Smooth muscle cell (in vitro differentiated cells): ENCODE measurements at regions not wholly inside any gene's neighbourhood (a gene's known extent, or its start where the extent isn't known, plus 50 kb on each side); places are given as distances from the start of the nearest gene placed in this dataset.

ENCODE experiments used
- DNase-seq: peaks from one replicate; lab custom pipeline; 2025; ENCODE audit not compliant: unreplicated experiment; lab: John Stamatoyannopoulos, UW
- H2AFZ ChIP-seq: fragments of 200-600 bp; sonication (generic); 2 replicates; pipeline ENCODE4 v1.6.0; 2016; ENCODE audit warnings: antibody characterized with exemption, low read depth, mild to moderate bottlenecking
- H3F3A ChIP-seq: fragments of 200-600 bp; sonication (generic); 2 replicates; pipeline ENCODE4 v1.6.0; 2017; ENCODE audit warnings: antibody characterized with exemption, low read depth
- H3K27ac ChIP-seq: fragments of 200-600 bp; sonication (generic); 2 replicates; pipeline ENCODE4 v1.5.1; 2016; ENCODE audit warnings: low read depth, mild to moderate bottlenecking
- H3K27me3 ChIP-seq: fragments of 200-600 bp; sonication (generic); 2 replicates; pipeline ENCODE4 v1.6.1; 2016; ENCODE audit warnings: low read depth, mild to moderate bottlenecking
- H3K36me3 ChIP-seq: fragments of 200-600 bp; sonication (generic); 2 replicates; pipeline ENCODE4 v1.5.1; 2016; ENCODE audit warnings: low read depth
- H3K4me1 ChIP-seq: fragments of 200-600 bp; sonication (generic); 2 replicates; pipeline ENCODE4 v1.5.1; 2016; ENCODE audit warnings: low read depth
- H3K4me2 ChIP-seq: fragments of 200-600 bp; sonication (generic); 2 replicates; pipeline ENCODE4 v1.6.0; 2016; ENCODE audit warnings: mild to moderate bottlenecking
- H3K4me3 ChIP-seq: fragments of 200-600 bp; sonication (generic); 2 replicates; pipeline ENCODE4 v1.5.1; 2016; ENCODE audit warnings: mild to moderate bottlenecking
- H3K79me2 ChIP-seq: fragments of 200-600 bp; sonication (generic); 2 replicates; pipeline ENCODE4 v1.6.0; 2016; ENCODE audit warnings: low read depth, mild to moderate bottlenecking
- H3K9ac ChIP-seq: fragments of 200-600 bp; sonication (generic); 2 replicates; pipeline ENCODE4 v1.6.0; 2016; ENCODE audit warnings: low read depth
- H3K9me3 ChIP-seq: fragments of 200-600 bp; sonication (generic); replicated peaks from 2 replicates; pipeline ENCODE4 v1.5.1; 2016; ENCODE audit warnings: low read depth
- H4K20me1 ChIP-seq: fragments of 200-600 bp; sonication (generic); 2 replicates; pipeline ENCODE4 v1.6.0; 2016; ENCODE audit warnings: low read depth
- CTCF ChIP-seq: fragments of 200-600 bp; sonication (generic); IDR thresholded peaks from 2 replicates; pipeline ENCODE4 v1.5.1; 2017; ENCODE audit warnings: borderline replicate concordance, mild to moderate bottlenecking, antibody characterized with exemption; ENCODE audit not compliant: insufficient read depth, poor library complexity, severe bottlenecking
- WGBS: methylation state at CpG from one replicate; pipeline ENCODE4 v1.1.7; 2016; ENCODE audit warnings: low lambda C conversion rate; 5-methylcytosine and 5-hydroxymethylcytosine counted together

GRCh38 chr1:82542766-82543165 lies 742.0 kb downstream of the ADGRL2 start:
- H3K4me2 ChIP-seq, result no peak overlapping the region
- H3K27ac ChIP-seq, result no peak overlapping the region
- H3K9ac ChIP-seq, result no peak overlapping the region
- no peak overlapping the region for H2AFZ ChIP-seq
- no peak for TF ChIP-seq CTCF
- no peaks in the 10 kb centered on the region for H4K20me1 ChIP-seq
- DNase-seq, result no peak
- H3K79me2 ChIP-seq, result no peaks in the 10 kb centered on the region
- H3F3A ChIP-seq, result no peaks in the 10 kb centered on the region
- no peak overlapping the region for H3K4me3 ChIP-seq
- H3K27me3 ChIP-seq, result no peaks in the 10 kb centered on the region
- H3K36me3 ChIP-seq, result peaks cover 5% of the 10 kb centered on the region
- H3K4me1 ChIP-seq, result no peaks in the 10 kb centered on the region
- peaks cover 4% of the 10 kb centered on the region for H3K9me3 ChIP-seq

- H3F3A ChIP-seq, result no peaks in the 10 kb centered on the region
Measured at GRCh38 chr1:82542141-82542540, 741.4 kb downstream of the ADGRL2 start.

GRCh38 chr1:82540006-82540405 lies 739.3 kb downstream of the ADGRL2 start:
- no peak for DNase-seq
- H3K9ac ChIP-seq, result no peak overlapping the region
- no peak overlapping the region for H3K4me2 ChIP-seq
- peaks cover 4% of the 10 kb centered on the region for H3K9me3 ChIP-seq
- no peak overlapping the region for H3K4me3 ChIP-seq
- H3K4me1 ChIP-seq, result no peaks in the 10 kb centered on the region
- 87% methylated on average over 2 of the region's 2 CpGs for WGBS
- H3F3A ChIP-seq, result no peaks in the 10 kb centered on the region
- H3K27ac ChIP-seq, result no peak overlapping the region
- no peak for TF ChIP-seq CTCF
- H2AFZ ChIP-seq, result no peak overlapping the region
- H4K20me1 ChIP-seq, result no peaks in the 10 kb centered on the region
- H3K27me3 ChIP-seq, result no peaks in the 10 kb centered on the region
- H3K79me2 ChIP-seq, result no peaks in the 10 kb centered on the region
- H3K36me3 ChIP-seq, result peaks cover 5% of the 10 kb centered on the region

More at GRCh38 chr1:82542141-82542540, 741.4 kb downstream of the ADGRL2 start:
- WGBS, result 95% methylated on average over 4 of the region's 4 CpGs
- peaks cover 5% of the 10 kb centered on the region for H3K36me3 ChIP-seq
- no peaks in the 10 kb centered on the region for H3K4me1 ChIP-seq
- no peak for DNase-seq
- peaks cover 4% of the 10 kb centered on the region for H3K9me3 ChIP-seq
- no peak overlapping the region for H3K4me3 ChIP-seq
- H3K27me3 ChIP-seq, result no peaks in the 10 kb centered on the region
- no peaks in the 10 kb centered on the region for H4K20me1 ChIP-seq
- no peak overlapping the region for H2AFZ ChIP-seq
- no peaks in the 10 kb centered on the region for H3K79me2 ChIP-seq
- H3K4me2 ChIP-seq, result no peak overlapping the region
- TF ChIP-seq CTCF, result no peak
- no peak overlapping the region for H3K9ac ChIP-seq
- no peak overlapping the region for H3K27ac ChIP-seq

- DNase-seq, result no peak
- H2AFZ ChIP-seq, result no peak overlapping the region
- no peaks in the 10 kb centered on the region for H3K9me3 ChIP-seq
- H3K79me2 ChIP-seq, result no peaks in the 10 kb centered on the region
- no peak overlapping the region for H3K9ac ChIP-seq
- no peaks in the 10 kb centered on the region for H3K36me3 ChIP-seq
- H3K4me2 ChIP-seq, result no peak overlapping the region
- no peaks in the 10 kb centered on the region for H3K4me1 ChIP-seq
- no peaks in the 10 kb centered on the region for H4K20me1 ChIP-seq
- TF ChIP-seq CTCF, result no peak
- H3F3A ChIP-seq, result no peaks in the 10 kb centered on the region
- H3K27ac ChIP-seq, result no peak overlapping the region
- H3K27me3 ChIP-seq, result no peaks in the 10 kb centered on the region
- no peak overlapping the region for H3K4me3 ChIP-seq
Measured at GRCh38 chr1:82538876-82539275, 738.1 kb downstream of the ADGRL2 start.
